Limb (tissue), 2 donors: ENCODE measurements at regions not wholly inside any gene's neighbourhood (a gene's known extent, or its start where the extent isn't known, plus 50 kb on each side); places are given as distances from the start of the nearest gene placed in this dataset.

ENCODE experiments used
- DNase-seq, 2 donors: peaks; one replicate each; pipeline ENCODE4 v3.0.0-alpha.2; 2016; ENCODE audit errors: extremely low spot score in 2 of 2

DNA sequence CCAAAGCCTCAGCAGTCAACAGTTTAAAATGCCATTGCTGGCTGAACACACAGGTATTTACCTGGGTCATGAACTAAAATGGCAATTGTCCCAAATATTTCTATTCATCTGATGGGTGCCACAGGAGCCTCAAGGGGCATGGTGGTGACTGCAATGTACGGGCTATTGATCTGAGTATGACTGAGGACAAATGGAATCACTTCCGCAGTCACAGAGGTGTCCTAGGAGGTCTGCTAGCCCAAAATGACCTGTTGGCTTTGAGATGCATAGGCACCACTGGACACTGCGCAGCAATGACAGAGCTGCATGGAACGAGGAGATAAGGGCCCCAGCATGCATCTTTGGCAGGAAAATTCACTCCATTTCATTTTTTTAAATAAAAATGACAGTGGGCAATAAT, 474.1 kb upstream of the SOX5 start:
- DNase-seq, result no peak

DNA sequence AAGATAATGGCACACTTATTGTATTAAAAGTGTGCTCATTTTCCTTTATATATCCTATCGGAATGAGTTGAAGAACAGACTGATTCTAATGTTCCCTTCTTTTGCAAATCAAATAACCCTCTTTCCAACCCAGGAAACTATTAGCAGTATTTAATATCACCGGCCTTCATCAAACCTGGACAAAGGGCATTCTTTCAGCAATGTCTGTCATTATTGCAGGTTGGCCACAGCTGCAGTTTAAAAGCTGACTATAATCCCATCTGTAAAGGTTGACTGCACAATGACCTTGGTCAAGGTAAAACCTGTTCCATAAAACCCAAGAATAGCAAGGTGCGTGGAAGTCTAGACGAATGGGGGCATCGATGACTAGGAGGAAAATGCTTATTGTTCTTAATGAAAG, 472.3 kb upstream of the SOX5 start:
- DNase-seq, result no peak

DNA sequence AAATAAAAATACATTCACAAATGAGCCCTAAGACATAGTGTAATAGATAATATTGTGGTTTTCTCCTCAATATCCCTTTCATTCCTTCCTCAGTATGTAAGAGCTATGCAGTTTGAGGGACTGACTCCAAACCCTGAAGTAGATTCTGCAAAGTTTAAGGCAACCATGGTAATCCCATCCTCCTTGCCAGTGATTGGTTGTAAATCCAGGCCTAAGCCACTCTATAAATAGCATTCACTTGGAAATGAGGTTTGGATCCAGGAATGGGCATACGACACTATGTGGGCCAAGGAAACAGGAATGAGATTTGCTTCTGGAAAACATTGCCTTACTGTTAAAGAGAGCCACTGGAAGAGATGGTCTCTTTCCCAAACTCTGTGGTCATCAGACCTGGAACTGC, 468.7 kb upstream of the SOX5 start:
- DNase-seq, result no peak

DNA sequence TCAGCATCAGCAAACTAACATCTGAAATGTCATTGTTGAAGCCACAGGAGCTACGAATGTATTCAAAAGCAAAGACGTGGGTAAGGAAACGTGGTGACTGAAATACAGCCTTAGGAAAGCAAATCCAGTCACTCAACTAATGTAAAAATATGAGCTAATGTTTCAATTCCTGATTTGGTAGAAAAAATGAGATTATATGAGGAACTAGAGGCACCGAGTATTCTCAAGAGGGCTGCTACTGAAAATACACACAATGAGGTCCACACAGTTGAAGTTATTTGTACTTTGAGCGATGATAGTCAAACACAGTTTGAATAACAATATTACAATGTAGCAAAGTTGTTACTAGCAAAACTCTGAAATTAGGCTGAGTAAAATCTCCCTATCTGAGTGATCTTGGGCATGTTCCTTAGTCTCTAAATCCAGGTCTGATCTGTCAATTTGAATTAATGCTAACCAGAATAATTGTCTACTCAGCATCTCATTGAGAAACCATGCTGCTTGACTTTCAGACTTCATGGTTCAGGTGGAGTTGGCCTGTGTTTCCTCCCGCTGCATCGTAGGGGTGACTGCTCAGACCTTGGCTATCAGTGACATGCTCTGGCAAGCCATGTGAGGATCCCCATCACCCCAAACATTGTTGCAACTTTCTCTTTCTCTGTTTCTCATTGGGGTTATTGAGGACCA, 467.1 kb upstream of the SOX5 start:
- no peak for DNase-seq

DNA sequence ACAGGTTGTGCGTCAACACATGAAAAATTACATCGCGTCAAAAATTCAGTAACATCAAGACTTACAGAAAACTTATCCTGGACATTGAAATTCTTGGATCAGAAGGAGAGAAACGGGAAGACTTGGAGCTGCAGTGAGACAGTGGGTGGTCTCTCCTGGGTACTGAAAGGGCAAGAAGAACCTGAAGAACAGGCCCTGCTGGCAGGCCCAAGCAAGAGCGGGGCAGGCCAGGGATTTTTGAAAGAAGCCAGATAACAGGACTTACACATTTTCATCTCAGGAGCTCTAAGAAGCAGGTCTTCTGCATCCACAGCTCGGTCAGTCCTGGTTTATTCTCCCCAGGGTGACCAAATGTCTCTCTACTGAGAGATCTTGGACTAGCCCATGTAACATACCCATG, 466.5 kb upstream of the SOX5 start:
- no peak for DNase-seq

DNA sequence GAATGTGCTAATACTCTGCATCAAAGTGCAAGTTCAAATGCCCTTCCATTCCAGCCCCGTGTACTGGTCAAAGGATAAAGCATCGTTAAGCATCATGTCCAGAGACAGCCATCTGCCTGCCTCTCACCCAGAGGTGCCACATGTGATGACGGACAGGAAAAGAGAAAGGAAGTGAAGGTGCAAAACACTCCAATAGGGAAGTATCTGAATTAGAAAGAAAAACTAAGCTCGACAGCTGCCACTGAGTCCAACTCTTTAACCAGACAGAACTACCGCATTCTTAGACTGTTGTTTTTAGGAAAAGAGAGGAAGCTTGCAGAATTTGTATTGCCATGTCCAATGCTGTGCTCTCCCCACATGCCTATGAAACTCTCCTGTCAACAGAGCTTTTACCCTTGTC, 465.0 kb upstream of the SOX5 start:
- no peak for DNase-seq

DNA sequence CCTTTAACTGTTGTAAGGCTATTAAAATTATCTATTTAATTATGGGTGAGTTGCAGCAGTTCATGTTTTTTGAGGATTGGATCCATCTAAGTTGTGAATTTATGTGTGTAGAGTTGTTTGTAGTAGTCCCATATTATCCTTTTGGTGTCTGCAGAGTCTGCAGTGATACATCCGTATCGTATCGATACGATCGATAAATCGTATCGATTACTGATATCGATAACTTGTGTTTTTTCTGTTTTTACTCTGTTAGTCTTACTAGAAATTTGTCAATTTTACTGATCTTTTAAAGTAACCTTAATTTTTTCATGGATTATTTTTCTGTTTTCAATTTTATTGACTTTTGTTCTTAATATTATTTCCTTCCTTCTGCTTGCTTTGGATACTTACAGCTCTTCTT, 462.5 kb upstream of the SOX5 start:
- no peak for DNase-seq

DNA sequence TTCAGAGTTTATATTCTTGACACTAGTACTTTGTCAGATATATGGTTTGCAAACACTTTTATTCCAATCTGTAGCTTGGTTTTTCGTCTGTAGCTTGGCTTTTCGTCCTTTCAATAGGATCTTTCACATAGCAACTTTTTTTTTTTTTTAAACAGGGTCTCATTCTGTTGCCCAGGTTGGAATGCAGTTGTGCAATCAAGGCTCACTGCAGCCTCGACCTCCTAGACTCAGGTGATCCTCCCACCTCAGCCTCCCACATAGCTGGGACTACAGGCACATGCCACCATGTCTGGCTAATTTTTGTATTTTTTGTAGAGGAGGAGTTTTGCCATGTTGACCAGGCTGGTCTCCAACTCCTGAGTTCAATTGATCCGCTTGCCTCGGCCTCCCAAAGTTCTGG, 460.4 kb upstream of the SOX5 start:
- no peak for DNase-seq

DNA sequence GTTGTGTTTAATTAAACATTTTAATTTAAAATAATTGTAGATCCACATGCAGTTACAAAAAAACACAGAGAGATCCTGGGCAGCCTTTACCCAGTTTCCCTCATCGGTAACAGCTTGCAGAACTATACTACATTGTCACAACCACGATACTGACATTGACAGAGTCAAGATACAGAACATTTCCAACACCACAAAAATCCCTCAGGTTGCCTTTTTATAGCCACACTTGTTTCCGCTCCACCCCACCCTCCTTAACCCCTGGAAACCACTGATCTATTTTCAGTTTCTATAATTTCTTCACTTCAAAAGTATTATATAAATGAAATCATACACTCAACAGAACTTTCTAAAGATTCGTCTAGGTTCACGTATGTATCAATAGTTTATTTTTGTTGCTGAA, 458.8 kb upstream of the SOX5 start:
- no peak for DNase-seq

DNA sequence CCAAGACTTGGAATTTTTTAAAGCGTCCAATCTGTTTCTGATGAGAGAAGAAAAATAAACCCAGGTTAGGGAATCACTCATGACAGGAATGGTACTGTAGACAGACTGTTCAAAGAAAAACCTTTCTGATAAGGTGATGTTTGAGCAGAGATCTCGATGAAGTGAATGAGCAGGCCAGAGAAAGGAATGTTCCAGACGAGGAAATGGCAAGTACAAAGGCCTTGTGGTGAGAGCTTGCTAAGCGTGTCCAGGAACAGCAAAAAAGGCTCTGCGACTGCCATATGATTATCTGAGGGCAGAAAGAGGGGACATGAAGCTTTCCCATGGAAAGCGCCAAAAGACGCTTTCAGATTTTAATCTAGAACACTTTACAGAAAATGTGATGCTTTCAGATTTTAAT, 458.4 kb upstream of the SOX5 start:
- no peak for DNase-seq

DNA sequence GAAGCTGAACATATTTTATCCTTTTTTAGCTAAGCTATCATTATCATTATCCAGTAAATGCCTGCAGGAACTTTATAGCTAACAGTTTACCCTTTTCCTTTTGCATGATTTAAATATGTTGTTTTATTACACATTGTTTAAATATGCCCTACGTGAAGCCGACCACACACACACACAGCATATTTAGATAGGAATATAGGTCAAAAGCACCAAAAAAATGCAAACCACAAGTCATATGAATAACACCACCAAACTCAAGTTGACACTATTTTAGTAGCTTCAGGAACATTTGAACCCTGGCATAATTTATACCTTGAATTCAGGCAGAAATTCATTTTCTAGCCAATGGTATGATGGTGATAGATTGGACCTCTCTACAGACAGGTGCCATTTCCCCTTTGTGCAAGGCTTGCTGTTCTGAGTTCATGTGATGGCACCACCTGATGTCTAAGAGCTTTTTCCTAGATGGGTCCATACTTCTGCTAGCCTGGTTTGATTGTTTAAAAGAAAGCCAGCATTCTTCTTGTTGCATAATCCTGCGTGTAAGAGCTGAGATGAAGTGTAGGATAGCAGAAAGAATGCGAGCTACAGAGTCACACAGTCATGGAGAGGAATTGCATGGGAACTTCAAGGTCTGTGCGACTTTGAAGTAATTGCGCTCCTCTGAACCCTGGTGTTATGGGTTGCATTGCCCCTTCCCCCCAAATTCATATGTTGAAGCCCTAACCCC, 454.8 kb upstream of the SOX5 start:
- no peak for DNase-seq

DNA sequence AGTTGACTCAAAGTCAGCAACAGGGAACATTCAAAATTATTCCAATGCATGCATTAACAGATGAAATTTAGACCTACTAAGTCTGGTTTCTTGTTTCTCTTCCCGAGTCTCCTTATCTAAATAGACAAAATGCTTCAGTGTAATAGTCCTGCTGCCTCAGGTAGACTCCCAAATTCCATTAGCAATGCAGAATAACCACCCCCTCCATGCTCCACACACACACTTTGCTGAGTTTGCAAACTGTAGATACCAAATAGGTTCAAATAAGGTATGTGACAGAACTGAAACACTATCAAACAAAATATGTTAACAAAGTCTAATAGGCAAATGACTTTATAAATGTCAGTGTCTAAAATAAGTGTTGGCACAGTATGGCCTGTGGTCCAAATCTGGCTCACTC, 451.1 kb upstream of the SOX5 start:
- DNase-seq, result no peak

DNA sequence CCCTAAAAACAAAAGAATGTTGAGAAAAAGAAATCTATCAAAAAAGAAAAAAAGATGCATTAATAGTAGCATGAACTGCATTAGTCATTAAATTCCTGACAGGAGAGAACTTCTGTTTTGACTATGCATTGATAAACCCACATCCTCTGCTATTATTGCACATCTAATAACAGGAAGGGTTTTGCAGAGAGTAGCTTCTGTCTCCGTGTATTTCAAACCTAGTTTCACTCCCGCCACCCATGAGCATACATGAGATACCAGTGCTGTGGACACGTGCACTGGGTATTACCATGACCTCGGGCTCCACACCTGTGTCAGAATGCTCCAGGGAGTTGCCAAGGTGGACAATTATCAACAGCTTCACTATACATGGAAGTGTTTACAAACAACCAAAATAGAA, 449.1 kb upstream of the SOX5 start:
- DNase-seq, result no peak

DNA sequence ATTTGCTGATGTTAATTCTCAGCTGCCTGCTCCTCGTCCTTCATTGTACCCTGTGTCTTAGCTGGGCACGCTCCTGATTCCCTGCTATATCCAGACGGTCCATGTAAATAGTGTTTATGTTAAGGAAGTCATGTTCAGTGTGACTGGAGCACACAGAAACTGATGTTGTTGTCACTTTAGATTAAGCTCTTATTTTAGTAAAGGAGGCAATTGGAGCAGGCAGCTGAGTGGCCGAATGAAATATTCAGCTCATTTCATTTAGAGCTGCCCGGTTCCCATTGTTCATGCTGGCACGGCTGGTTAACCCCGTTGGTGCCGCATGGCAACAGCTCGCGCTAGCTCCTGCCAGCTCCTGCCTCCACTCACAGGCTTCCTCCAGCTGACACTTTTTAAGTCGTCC, 446.8 kb upstream of the SOX5 start:
- DNase-seq, result no peak

DNA sequence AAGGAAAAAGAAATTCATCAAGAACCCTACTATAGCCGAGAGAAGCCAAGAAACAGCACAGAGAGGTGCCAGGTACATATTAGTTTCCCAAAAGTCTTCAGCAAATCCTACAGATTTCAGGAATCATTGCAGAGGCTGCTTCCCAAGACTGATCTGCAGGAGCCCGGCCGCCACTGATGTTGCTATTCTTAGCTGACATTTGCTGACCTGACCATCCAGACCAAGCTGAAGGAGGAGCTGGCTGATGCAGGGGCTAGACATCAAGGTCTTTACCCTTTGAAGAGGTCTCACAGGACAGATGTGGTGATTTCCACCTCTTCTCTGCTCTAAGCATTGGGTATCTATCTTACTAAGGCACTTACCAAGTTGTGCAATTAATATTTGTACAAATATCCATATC, 444.8 kb upstream of the SOX5 start:
- no peak for DNase-seq

DNA sequence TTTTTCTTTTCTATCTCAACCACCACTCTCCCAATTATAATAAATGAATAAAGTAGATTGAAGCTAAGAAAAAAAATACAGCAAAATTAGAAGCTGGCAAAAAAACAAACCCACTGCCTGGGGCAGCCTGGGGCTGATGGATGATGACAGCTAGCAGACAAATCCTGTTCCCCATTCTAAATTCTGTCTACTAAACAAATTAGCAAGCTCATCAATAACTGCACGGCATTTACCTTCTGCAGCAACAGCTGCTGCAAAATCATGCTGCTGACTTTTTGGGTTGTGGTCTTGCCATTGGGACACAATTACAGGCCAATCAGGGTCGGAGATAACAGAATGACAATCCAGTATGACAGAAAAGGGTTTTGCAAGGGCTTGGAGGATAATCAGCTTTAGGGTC, 443.6 kb upstream of the SOX5 start:
- DNase-seq, result no peak

DNA sequence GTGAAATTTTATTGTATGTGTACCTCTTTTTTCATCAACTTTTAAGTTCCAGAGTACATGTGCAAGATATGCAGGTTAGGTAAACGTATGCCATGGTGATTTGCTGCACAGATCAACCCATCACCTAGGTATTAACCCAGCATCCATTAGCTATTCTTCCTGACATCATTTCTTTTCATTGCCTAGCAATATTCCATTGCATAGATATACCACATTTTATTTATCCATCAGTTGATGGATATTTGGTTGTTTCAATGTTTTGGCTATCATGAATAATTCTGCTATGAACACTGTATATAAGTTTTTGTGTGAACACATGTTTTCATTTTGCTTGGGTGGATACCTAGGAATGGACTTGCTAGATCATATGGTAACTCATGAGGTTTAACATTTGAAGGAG, 439.9 kb upstream of the SOX5 start:
- no peak for DNase-seq

DNA sequence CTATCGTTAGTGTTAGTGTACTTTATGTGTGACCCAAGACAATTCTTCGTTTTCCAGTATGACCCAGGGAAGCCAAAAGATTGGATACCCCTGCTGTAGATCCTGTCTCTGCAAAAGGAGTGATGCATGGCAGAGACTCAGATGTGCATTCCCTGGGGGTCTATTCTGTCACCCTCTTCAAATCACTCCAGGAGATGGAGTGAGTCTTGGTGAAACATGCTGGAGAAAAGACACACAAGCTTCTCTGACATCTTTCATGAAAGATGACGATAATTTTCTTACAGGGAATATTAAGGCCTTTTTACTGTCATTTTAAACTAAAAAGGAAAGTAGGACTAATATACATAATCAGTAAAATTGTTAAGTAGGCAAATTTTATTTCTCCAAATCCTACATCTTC, 437.9 kb upstream of the SOX5 start:
- DNase-seq, result no peak

DNA sequence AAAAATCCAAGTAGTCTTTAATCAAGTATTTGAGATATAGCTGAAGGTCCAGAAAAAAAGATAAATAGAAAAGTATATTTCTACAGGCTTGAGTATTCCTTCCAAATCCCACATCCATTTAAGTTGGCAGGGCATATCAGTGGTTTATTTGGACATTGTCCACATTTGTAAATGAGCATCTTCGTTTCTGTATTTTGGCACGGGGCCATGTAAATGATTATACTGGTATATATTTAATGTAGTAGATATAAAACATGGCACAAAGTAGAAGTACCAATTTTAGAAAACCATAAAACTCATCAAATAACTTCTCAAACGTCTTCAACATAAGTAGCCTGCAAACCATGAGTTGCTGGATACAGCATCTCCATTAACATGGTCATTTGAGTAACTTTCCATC, 437.4 kb upstream of the SOX5 start:
- no peak for DNase-seq

DNA sequence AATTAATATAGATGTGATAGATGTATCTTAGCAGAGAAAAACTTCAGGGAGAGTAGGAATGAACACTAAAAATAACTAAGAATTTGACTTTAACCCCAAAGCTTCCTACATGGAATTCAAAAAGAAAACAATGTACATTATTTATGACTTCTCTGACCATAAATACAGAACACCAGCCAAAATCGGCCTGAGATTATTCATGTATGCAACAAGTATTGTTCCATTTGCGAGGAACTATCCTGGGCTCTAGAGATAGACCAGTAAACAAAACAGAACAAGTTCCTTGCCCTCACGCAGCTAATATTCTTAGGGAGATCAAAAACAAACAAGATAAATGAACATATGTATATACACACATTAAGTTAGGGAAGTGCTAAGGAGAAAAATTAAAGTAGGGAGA, 432.3 kb upstream of the SOX5 start:
- DNase-seq, result no peak

DNA sequence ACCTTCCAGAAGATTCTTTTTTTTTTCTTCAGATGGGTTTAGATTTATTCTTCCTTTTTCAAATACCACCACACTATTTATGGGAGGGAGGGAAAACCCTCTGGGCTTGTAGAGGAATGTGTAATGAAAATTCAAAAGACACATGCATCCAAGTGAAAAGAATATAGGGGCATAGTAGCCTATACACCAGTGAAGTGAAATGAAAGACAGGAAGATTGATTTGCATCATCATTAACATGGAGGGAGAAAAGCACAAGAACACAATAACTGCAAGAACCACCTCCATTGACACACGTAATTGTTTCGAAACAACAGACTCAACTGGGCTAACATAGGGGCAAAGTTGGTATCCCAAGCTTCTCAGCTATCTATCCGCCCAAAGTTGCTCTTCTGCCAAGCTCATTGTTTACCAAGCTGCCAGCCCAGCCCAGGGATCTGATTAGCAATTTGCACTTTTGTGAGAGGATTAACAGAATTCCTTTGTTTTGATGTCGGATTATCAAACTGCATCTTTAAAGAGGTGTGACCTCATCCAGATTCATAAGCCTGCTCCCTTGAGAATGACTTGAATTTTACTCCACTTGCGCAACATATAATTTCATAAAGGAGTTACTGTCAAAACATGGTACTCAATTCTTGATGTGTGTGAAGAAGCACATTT, 430.5 kb upstream of the SOX5 start:
- DNase-seq, result no peak

DNA sequence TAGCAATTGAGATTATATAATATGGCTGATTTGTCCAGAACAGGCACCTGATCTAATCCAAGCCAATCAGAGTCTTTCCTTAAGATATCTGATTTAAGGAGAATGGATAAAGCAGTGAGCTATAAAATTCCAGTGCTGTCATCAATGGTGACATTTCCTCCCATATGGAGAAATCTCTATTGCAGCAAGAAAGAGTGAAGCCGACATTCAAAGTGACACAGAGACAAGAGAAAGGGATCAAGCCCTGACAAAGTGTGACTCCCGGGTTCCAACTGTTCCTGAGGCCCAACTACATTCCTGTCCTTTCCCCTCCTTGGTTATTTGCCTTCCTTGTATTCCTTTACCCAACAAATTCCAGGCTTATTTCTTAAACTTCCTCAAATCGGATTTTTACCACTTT, 430.0 kb upstream of the SOX5 start:
- no peak for DNase-seq
